ENCODE measurements at regions not wholly inside any gene's neighbourhood (a gene's known extent, or its start where the extent isn't known, plus 50 kb on each side); places are given as distances from the start of the nearest gene placed in this dataset.

GRCh38 chr3:76470285-76470684, 569.6 kb upstream of the ROBO2 start (continued):
- TF ChIP-seq NKRF (conservative IDR thresholded peaks at IDR 0.05): no peak
- no peak for TF ChIP-seq POU2F2 (IDR thresholded peaks at IDR 0.05; ENCODE audit: borderline replicate concordance, low read depth, low read length)
- TF ChIP-seq MYB (IDR thresholded peaks at IDR 0.05; ENCODE audit: borderline replicate concordance, low read depth, low read length): no peak
- TF ChIP-seq CBFB (IDR thresholded peaks at IDR 0.05; ENCODE audit: low read depth): no peak
- TF ChIP-seq JUNB (IDR thresholded peaks at IDR 0.05): no peak

GRCh38 chr3:76474632-76475031, 565.3 kb upstream of the ROBO2 start:
- no peaks in the 10 kb centered on the region for H3K79me2 ChIP-seq (ENCODE audit: control insufficient read depth, insufficient read depth, low read length)
- no peaks in the 10 kb centered on the region for H3K9me3 ChIP-seq (replicated peaks; ENCODE audit: control insufficient read depth, insufficient read depth, low read length)
- no peak for TF ChIP-seq YY1 (IDR thresholded peaks at IDR 0.05; ENCODE audit: low read depth, low read length)
- no peak for TF ChIP-seq POLR2AphosphoS5 (IDR thresholded peaks at IDR 0.05; ENCODE audit: low read length)
- TF ChIP-seq ZNF274 (IDR thresholded peaks at IDR 0.05; ENCODE audit: insufficient read depth, insufficient read length): no peak
- TF ChIP-seq CEBPB (IDR thresholded peaks at IDR 0.05; ENCODE audit: borderline replicate concordance in 1 of 2, low read depth in 2 of 2, low read length in 2 of 2): no peak
- no peak for TF ChIP-seq REST (IDR thresholded peaks at IDR 0.05; ENCODE audit: low read depth, low read length)
- TF ChIP-seq RAD21 (IDR thresholded peaks at IDR 0.05; ENCODE audit: insufficient read depth, low read depth, low read length): no peak
- no peak for TF ChIP-seq RCOR1 (conservative IDR thresholded peaks at IDR 0.05; ENCODE audit: low read depth, low read length)
- no peak for TF ChIP-seq RBBP5 (conservative IDR thresholded peaks at IDR 0.05)
- TF ChIP-seq FOS (IDR thresholded peaks at IDR 0.05; ENCODE audit: borderline replicate concordance, extremely low read depth, insufficient read length): no peak
- no peak for FAIRE-seq
- no peak for DNase-seq (ENCODE audit: low read depth, low spot score)
- no peaks in the 10 kb centered on the region for H4K20me1 ChIP-seq (ENCODE audit: control insufficient read depth, insufficient read depth)
- no peak overlapping the region for H3K4me2 ChIP-seq (ENCODE audit: control insufficient read depth, insufficient read depth)
- 43% methylated on average over 9 of the region's 9 CpGs for WGBS (ENCODE audit: insufficient coverage, insufficient replicate concordance, low lambda C conversion rate, missing lambda C conversion rate)
- in situ Hi-C loops (cut with MboI): no loop called here
- no peak for ATAC-seq
- intact Hi-C loops (cut with micrococcal nuclease; ENCODE audit: unreplicated experiment): no loop called here
- no peak overlapping the region for H2AFZ ChIP-seq (ENCODE audit: control insufficient read depth, low read depth, low read length)
- RAD21 ChIA-PET (ENCODE audit: unreplicated experiment): no interaction called here
- CTCF ChIA-PET: interaction anchor here (0.6 kb wide), 1 partner anchor 97 kb away, joined by 3 read pairs; no protein-coding TSS in a partner anchor
- H3K27me3 ChIP-seq (replicated peaks in 1 of 2; ENCODE audit: control insufficient read depth in 2 of 2, insufficient read depth in 2 of 2, low read length in 1 of 2): no peaks in the 10 kb centered on the region
- POLR2A ChIA-PET: no interaction called here
- no peaks in the 10 kb centered on the region for H3K36me3 ChIP-seq (ENCODE audit: control insufficient read depth in 2 of 2, insufficient read depth in 2 of 2, low read length in 1 of 2)
- SMC1A ChIA-PET (ENCODE audit: uncharacterized antibody, unreplicated experiment): no interaction called here
- no peak overlapping the region for H3K9ac ChIP-seq (ENCODE audit: control insufficient read depth, insufficient read depth, low read length)
- H3K4me1 ChIP-seq (ENCODE audit: control insufficient read depth, insufficient read depth, low read length): no peaks in the 10 kb centered on the region
- BruUV-seq (replicated peaks): no TSS peak
- H3K4me3 ChIP-seq: no peak overlapping the region
- no peak overlapping the region for H3K27ac ChIP-seq (ENCODE audit: control insufficient read depth, insufficient read depth)
